SIG-M5 treated with dmso at 0.1 percent for 504 hours (cell line): ENCODE measurements at regions not wholly inside any gene's neighbourhood (a gene's known extent, or its start where the extent isn't known, plus 50 kb on each side); places are given as distances from the start of the nearest gene placed in this dataset.
A peak's percentile ranks its signal among the peaks of the same experiment; 100 is the strongest.

Experiments used
- DNase-seq: peaks from one replicate; lab custom pipeline; 2025; ENCODE audit not compliant: unreplicated experiment; lab: John Stamatoyannopoulos, UW

GRCh38 chr7:148472406-148472805 lies 118.2 kb upstream of the C7orf33 start:
- no peak for DNase-seq

DNA sequence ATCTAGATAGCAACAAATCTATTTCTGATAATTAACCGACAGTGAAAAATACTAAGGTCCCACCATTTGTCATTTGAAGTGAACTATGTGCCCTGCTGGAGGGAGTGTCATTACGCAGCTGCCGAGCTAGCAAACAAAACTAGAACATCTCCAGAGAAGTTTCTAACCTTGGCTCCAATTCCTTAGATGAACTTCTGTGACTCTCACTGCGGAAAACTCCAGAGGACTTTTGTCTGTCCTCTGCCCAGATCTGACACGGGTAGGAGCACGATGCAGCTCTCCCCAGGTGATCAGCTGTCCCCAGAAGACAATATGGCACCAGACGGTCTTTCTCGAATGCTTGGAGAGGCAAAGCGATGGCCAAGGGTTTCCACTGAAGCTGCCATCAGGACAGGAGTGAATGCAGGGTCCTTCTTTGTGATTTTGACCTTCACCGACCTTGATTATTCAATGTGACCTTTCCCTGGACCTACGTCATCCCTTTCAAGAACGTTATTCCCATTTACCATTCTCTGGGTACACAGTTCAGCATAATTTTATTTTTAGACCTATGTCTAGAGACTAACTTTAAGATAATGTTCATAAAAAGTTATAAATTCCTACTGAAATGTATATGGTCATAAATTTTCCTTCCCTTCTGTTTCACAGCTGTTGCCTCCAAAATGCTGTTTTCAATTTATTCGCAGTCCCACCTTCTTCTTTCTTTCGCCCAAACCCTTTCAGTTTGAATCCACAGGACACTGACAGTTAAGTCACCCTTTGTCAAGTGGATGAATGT lies 116.7 kb upstream of the C7orf33 start:
- no peak for DNase-seq

DNA sequence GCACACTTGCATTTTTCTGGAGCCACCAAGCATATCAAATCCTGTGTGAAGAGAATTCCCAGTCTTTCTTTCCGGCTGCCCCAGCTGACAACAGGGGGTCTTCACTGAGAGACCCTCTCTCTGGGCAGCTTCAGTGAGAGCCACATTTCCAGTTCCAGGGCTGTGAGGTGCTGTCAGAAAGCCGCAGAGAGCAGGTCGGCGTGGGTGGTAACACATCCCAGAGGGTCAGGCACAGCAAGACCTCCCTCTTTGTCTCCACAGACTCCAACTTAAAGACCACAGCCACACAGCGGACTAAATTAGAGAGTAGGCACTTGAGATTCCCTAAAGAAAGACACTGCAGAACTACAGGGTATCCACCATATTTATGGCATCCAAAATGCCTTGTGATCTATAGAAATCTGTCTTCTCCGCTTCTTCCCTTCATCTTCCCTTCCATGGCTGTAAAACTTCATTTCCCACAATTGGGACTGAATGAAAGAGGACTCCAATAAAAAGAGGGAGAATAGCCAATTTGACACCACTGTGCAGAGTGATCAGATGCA lies 116.0 kb upstream of the C7orf33 start:
- DNase-seq: no peak

DNA sequence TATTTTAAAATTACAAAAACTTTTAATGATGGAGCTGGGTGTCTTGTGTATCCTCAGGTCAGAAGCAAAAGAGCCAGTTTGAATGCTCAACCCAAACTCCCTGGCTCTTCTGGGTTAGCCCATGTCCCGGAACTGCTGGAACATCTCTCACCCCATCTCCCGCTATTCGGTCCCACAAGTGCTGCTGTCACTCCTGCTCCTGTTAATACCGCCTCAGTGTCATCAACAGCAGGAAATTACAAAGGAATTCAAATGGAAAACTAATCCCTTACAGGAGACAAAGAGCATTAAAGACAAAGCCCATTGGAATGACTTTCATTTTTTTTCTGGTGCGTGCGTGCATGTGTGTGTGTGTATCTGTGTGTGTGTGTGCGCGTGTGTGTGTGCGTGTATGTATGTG lies 112.0 kb upstream of the C7orf33 start:
- DNase-seq: no peak

DNA sequence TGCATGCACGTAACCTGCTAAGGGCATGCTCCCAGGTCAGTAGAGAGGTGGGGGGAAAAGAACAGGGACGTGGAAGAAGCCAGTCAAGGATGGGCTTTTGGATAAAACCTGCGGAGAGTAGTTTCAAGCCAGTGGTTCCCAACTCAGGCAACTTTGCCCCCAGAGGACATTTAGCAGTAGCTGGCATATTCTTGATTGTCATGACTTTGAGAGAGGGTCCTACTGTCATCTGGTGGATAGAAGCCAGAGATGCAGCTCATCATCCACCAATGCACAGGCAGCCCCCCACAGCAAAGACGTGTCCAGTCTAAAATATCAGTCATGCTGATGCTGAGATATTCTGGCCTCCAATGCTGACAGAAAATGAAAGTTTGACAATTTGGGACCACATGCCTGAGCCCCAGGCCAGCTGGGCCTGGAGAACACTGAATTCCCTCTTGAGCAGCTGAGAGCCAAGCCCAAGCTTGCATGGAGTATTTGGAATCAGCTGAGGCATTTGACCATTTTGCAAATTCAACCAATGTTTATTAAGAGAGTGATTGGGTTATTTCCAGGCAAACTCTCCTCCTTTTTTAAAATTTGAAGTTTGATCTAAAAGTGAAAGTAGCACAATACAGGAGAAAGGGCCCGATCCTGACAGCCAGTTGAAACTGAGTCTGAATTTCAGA lies 110.0 kb upstream of the C7orf33 start:
- DNase-seq: no peak

- no peak for DNase-seq
Measured at GRCh38 chr7:148481147-148481526, 109.4 kb upstream of the C7orf33 start.

- DNase-seq: no peak
Measured at GRCh38 chr7:148481971-148482626, 108.5 kb upstream of the C7orf33 start.

DNA sequence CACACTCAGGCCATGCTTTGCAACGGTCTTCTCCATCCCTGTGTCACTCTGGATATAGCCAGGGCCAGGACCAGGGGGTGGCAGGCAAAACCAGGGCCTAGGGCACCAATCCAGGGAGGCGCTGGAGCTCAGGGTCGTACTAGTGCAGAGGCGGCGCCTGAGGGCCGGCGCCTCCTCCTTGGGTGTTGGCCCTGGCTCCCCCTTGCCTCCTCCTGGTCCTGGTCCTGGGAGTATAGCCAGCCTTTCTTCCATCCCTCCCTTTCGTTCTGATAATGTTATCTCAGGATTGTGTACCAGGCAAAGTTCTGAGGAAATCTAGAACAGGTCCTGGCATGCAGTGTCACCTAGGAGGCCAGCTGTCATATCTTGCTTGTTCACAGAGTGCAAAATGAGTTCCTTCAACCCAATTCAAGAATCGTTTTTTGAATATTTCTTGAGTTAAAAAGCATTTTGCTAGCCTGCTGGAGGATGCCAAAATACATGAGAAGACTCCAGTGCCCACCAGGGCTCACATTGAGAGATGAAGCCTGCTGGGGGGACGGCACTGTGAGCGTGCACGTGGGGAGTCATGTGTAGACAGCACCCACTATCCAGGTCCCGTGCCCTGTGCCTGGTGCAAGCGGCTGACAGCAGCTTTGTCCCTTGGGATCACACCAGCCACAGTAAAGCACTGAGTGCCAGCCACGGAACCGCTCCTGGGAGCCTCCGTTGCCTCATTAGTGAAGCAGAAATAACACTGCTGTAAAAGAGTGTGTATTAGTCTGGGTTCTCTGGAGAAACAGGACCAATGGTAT lies 106.9 kb upstream of the C7orf33 start:
- no peak for DNase-seq

- no peak for DNase-seq
Measured at GRCh38 chr7:148484486-148484885, 106.1 kb upstream of the C7orf33 start.

GRCh38 chr7:148485618-148486017 lies 104.9 kb upstream of the C7orf33 start:
- DNase-seq: no peak

GRCh38 chr7:148486937-148487336 lies 103.6 kb upstream of the C7orf33 start:
- no peak for DNase-seq

GRCh38 chr7:148487912-148488311 lies 102.7 kb upstream of the C7orf33 start:
- no peak for DNase-seq

DNA sequence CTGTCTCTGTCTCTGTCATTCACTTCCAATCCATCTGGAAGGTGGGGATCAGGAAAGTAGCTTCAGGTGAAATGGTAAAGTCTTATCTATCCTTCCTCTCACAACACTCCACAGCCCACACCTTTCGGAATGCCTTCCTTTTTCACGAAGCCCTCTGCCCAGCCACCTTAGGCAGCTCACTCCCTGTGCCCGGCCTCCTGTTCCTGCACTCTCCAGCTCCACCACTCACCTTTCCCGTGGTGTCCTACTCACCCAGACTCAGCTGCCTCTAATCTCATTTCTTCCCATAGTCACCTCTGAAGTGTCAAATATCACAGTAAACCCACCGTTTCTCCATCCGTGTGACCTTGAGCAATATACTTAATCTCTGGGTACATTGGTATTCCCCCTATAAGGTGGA lies 100.9 kb upstream of the C7orf33 start:
- DNase-seq: no peak

- DNase-seq: peak; percentile 10
Measured at GRCh38 chr7:148492157-148492860, 98.3 kb upstream of the C7orf33 start.

DNA sequence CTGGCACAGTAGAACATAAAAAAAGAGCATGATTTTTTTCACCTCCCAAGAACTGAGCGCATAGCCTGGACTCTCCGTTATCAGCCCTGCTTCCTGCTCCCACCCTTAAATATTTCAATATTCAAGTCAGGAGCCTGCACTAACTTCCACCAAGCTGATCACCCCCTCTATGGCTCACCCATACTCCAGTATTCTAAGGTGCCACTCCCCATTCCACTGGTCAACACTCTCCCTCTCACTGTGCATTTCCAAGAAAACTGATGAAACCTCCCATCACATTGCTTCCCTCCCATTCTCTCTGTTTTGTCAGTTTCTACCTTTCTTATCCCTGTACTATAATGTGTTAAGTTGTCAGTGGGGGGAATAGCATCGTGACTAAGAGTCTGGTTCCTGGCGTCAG lies 95.0 kb upstream of the C7orf33 start:
- no peak for DNase-seq

DNA sequence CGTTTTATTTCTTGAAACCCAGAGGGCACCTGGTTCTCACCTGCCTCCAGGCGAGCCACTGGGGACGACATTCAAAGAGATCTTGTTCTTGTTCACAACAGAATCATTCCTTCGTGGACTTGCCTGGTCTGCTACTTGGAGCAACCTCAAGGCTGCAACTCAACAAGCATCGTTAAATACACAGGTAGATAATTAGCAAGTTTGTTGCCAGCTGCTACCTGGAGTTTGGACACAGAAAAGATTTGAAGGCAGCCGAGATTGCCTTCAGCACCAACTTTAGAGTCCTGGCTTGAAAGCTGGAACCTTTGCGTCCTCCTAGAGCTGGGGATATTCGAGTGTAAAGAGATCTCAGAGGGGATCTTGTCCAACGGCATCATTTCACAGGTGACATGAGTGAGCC lies 89.6 kb upstream of the C7orf33 start:
- DNase-seq: no peak

DNA sequence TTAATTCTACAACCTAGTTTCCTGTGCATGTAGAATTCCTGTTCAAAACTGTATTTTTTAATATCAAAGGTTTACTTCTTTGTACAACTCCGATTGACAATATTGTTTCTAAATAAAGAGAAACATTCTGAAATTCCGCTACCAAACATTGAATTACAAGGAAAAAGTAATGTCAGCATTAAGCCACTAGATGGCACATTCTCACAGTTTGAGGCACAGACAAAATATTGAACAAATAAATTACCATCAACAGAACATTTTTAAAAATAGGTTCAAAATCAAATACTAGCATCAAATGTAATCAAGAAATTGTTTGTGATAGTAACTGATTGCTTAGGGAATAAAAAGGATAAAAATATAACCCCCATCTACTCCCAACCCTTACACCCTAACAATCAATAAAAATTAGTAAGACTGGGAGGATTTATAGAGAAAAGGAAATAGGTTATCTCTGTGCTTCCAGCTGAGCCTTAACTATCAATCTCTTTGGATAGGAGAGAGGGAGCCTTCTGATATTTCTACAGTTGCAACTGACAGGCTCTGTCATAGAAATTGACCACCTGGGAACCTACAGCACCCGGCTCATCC lies 86.6 kb upstream of the C7orf33 start:
- peak; percentile 25 for DNase-seq

- DNase-seq: no peak
Measured at GRCh38 chr7:148505645-148506375, 84.8 kb upstream of the C7orf33 start.

DNA sequence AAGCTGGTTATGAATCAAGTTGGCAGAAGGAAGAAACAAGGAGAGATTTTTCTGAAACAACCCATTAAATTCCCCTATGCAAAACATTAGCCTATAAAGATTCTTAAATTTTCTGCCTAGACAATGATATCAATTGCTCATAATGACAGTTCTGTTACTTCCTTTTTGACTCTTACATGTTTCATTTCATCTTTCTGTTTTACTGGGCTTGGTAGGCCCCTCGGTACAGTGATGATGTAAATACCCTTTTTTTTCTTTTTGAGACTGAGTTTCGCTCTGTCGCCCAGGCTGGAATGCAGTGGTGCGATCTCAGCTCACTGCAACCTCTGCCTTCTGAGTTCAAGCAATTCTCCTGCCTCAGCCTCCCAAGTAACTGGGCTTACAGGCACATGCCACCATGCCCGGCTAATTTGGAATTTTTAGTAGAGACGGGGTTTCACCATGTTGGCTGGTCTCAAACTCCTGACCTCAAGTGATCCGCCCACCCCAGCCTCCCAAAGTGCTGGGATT lies 83.4 kb upstream of the C7orf33 start:
- DNase-seq: peak; percentile 76
